ENCODE measurements at regions not wholly inside any gene's neighbourhood (a gene's known extent, or its start where the extent isn't known, plus 50 kb on each side); places are given as distances from the start of the nearest gene placed in this dataset.

DNA sequence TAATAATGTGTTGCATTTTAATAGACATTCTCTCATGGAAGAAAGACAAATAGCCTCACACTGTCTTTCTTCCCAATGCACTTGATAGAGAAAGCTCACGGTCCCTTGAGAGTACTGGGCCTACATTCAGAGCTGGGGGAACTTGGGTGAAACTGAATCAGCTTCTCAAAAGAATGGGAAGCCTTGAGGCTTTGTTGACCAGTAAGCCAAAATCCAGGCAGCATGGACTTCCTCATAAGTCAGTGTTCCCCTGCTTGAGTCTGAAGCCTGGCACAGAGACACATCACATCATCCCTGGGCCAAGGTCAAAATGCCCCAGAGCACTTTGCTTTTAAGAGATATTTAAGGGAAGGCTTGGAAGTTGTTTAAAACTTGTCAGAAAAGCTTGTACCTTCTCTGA is 302.2 kb upstream of the SALL1 start (continued):
- TF ChIP-seq BACH2 (CRISPR knock-in tag; IDR thresholded peaks at IDR 0.05; ENCODE audit: borderline replicate concordance) (no peak), SNAI2 (CRISPR knock-in tag; IDR thresholded peaks at IDR 0.05) (no peak), ISL1 (CRISPR knock-in tag; IDR thresholded peaks at IDR 0.05) (no peak)

DNA sequence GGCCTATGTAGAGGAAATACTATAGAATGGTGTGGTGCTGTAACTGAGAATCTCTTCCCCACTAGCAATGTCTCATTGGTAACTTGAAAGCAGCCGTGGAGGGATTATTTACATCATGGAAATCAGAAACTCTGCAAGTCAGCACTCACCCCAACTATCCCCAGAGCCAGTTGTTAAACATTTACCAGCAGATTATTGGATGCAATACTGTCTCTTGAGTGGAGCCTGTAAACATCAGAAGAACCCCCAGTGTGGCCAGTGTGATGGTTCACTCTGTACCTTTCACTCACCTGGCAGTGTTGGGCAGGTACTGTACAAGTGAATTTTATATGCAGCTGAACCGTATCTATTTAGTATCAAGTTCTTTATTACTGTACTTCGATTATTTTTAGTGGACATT is 299.8 kb upstream of the SALL1 start:
- ATAC-seq = no peak
- TF ChIP-seq ZFP30 (CRISPR knock-in tag; IDR thresholded peaks at IDR 0.05) (no peak), ISL1 (CRISPR knock-in tag; IDR thresholded peaks at IDR 0.05) (no peak), OSR1 (CRISPR knock-in tag; IDR thresholded peaks at IDR 0.05) (no peak), ZC3H10 (CRISPR knock-in tag; IDR thresholded peaks at IDR 0.05) (no peak)

DNA sequence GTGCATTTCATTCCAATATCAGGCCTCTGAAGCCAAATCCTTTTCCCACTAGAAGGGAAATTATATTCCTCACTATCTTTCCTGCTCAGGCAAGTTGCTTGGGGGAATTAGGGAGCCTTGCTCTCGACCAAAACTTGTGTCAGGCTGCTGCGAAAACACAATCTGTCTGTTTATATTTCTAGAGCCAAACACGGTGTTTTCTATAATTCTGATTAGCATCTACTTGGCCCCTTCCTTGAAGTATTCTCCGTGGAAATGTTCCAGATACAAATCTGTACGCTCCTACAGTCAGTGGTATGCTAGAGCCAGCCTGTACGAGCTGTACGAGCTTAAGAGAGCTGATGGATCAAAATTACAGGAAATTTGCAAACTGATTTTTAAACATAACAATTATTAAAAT is 299.3 kb upstream of the SALL1 start:
- ATAC-seq = no peak
- no peak for TF ChIP-seq TOX (CRISPR knock-in tag; IDR thresholded peaks at IDR 0.05; ENCODE audit: borderline replicate concordance)
- TF ChIP-seq ZNF70 (CRISPR knock-in tag; IDR thresholded peaks at IDR 0.05) = no peak
- no peak for TF ChIP-seq ZNF8 (CRISPR knock-in tag; IDR thresholded peaks at IDR 0.05)
- TF ChIP-seq TCF4 (CRISPR knock-in tag; IDR thresholded peaks at IDR 0.05; ENCODE audit: borderline replicate concordance) = no peak
- no peak for TF ChIP-seq ISL1 (CRISPR knock-in tag; IDR thresholded peaks at IDR 0.05)
- TF ChIP-seq ZFP3 (CRISPR knock-in tag; IDR thresholded peaks at IDR 0.05) = no peak
- TF ChIP-seq, protein P1, sequence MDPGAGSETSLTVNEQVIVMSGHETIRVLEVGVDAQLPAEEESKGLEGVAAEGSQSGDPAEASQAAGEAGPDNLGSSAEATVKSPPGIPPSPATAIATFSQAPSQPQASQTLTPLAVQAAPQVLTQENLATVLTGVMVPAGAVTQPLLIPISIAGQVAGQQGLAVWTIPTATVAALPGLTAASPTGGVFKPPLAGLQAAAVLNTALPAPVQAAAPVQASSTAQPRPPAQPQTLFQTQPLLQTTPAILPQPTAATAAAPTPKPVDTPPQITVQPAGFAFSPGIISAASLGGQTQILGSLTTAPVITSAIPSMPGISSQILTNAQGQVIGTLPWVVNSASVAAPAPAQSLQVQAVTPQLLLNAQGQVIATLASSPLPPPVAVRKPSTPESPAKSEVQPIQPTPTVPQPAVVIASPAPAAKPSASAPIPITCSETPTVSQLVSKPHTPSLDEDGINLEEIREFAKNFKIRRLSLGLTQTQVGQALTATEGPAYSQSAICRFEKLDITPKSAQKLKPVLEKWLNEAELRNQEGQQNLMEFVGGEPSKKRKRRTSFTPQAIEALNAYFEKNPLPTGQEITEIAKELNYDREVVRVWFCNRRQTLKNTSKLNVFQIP (CRISPR knock-in tag; IDR thresholded peaks at IDR 0.05; ENCODE audit: borderline replicate concordance, low read depth) = no peak
- TF ChIP-seq, protein P2, sequence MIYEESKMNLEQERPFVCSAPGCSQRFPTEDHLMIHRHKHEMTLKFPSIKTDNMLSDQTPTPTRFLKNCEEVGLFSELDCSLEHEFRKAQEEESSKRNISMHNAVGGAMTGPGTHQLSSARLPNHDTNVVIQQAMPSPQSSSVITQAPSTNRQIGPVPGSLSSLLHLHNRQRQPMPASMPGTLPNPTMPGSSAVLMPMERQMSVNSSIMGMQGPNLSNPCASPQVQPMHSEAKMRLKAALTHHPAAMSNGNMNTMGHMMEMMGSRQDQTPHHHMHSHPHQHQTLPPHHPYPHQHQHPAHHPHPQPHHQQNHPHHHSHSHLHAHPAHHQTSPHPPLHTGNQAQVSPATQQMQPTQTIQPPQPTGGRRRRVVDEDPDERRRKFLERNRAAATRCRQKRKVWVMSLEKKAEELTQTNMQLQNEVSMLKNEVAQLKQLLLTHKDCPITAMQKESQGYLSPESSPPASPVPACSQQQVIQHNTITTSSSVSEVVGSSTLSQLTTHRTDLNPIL (CRISPR knock-in tag; IDR thresholded peaks at IDR 0.05; ENCODE audit: low read depth) = no peak
- TF ChIP-seq ZC3H10 (CRISPR knock-in tag; IDR thresholded peaks at IDR 0.05) = no peak
- TF ChIP-seq RARB (CRISPR knock-in tag; IDR thresholded peaks at IDR 0.05) = no peak
- TF ChIP-seq ZFP30 (CRISPR knock-in tag; IDR thresholded peaks at IDR 0.05) = no peak
- TF ChIP-seq OSR1 (CRISPR knock-in tag; IDR thresholded peaks at IDR 0.05) = no peak
- TF ChIP-seq ESRRG (CRISPR knock-in tag; IDR thresholded peaks at IDR 0.05) = no peak
- TF ChIP-seq, protein P3, sequence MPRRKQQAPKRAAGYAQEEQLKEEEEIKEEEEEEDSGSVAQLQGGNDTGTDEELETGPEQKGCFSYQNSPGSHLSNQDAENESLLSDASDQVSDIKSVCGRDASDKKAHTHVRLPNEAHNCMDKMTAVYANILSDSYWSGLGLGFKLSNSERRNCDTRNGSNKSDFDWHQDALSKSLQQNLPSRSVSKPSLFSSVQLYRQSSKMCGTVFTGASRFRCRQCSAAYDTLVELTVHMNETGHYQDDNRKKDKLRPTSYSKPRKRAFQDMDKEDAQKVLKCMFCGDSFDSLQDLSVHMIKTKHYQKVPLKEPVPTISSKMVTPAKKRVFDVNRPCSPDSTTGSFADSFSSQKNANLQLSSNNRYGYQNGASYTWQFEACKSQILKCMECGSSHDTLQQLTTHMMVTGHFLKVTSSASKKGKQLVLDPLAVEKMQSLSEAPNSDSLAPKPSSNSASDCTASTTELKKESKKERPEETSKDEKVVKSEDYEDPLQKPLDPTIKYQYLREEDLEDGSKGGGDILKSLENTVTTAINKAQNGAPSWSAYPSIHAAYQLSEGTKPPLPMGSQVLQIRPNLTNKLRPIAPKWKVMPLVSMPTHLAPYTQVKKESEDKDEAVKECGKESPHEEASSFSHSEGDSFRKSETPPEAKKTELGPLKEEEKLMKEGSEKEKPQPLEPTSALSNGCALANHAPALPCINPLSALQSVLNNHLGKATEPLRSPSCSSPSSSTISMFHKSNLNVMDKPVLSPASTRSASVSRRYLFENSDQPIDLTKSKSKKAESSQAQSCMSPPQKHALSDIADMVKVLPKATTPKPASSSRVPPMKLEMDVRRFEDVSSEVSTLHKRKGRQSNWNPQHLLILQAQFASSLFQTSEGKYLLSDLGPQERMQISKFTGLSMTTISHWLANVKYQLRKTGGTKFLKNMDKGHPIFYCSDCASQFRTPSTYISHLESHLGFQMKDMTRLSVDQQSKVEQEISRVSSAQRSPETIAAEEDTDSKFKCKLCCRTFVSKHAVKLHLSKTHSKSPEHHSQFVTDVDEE (CRISPR knock-in tag; IDR thresholded peaks at IDR 0.05) = no peak

DNA sequence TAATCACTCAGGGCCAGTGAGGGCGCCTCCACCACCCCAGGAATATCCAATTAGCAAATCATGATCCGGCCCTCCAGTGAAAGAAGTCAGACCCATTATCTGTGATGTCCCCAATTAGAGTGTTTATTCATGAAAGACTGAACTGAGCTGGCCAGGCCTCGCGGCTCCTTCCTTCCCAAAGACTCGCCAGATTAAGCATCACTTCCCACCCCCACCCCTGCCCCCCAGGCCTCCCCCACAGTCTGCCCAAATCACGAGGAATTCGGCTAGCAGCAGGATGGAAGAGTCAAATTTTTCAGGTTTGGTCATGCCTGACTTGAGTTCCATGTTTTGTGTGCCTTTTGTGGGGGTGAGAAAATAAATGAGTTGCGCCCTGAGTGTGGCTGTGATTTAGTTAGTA is 298.4 kb upstream of the SALL1 start:
- ATAC-seq = no peak

More for the DNA sequence above, 298.4 kb upstream of the SALL1 start:
- no peak for TF ChIP-seq ZNF70 (CRISPR knock-in tag; IDR thresholded peaks at IDR 0.05)
- no peak for TF ChIP-seq SNAI2 (CRISPR knock-in tag; IDR thresholded peaks at IDR 0.05)
- TF ChIP-seq ZNF565 (CRISPR knock-in tag; conservative IDR thresholded peaks at IDR 0.05; ENCODE audit: low read depth) = no peak
- no peak for TF ChIP-seq TCF4 (CRISPR knock-in tag; IDR thresholded peaks at IDR 0.05; ENCODE audit: borderline replicate concordance)
- TF ChIP-seq, protein P4, sequence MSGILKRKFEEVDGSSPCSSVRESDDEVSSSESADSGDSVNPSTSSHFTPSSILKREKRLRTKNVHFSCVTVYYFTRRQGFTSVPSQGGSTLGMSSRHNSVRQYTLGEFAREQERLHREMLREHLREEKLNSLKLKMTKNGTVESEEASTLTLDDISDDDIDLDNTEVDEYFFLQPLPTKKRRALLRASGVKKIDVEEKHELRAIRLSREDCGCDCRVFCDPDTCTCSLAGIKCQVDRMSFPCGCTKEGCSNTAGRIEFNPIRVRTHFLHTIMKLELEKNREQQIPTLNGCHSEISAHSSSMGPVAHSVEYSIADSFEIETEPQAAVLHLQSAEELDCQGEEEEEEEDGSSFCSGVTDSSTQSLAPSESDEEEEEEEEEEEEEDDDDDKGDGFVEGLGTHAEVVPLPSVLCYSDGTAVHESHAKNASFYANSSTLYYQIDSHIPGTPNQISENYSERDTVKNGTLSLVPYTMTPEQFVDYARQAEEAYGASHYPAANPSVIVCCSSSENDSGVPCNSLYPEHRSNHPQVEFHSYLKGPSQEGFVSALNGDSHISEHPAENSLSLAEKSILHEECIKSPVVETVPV (CRISPR knock-in tag; IDR thresholded peaks at IDR 0.05) = no peak
- TF ChIP-seq, protein P3 (CRISPR knock-in tag; IDR thresholded peaks at IDR 0.05) = no peak
- TF ChIP-seq, protein P5, sequence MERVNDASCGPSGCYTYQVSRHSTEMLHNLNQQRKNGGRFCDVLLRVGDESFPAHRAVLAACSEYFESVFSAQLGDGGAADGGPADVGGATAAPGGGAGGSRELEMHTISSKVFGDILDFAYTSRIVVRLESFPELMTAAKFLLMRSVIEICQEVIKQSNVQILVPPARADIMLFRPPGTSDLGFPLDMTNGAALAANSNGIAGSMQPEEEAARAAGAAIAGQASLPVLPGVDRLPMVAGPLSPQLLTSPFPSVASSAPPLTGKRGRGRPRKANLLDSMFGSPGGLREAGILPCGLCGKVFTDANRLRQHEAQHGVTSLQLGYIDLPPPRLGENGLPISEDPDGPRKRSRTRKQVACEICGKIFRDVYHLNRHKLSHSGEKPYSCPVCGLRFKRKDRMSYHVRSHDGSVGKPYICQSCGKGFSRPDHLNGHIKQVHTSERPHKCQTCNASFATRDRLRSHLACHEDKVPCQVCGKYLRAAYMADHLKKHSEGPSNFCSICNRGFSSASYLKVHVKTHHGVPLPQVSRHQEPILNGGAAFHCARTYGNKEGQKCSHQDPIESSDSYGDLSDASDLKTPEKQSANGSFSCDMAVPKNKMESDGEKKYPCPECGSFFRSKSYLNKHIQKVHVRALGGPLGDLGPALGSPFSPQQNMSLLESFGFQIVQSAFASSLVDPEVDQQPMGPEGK (CRISPR knock-in tag; IDR thresholded peaks at IDR 0.05; ENCODE audit: borderline replicate concordance) = no peak
- no peak for TF ChIP-seq PPARA (CRISPR knock-in tag; IDR thresholded peaks at IDR 0.05; ENCODE audit: borderline replicate concordance)
- no peak for TF ChIP-seq ESRRG (CRISPR knock-in tag; IDR thresholded peaks at IDR 0.05)
- TF ChIP-seq ZFP30 (CRISPR knock-in tag; IDR thresholded peaks at IDR 0.05) = no peak
- no peak for TF ChIP-seq GLIS3 (CRISPR knock-in tag; IDR thresholded peaks at IDR 0.05)
- no peak for TF ChIP-seq RARB (CRISPR knock-in tag; IDR thresholded peaks at IDR 0.05)
- TF ChIP-seq, protein P2 (CRISPR knock-in tag; IDR thresholded peaks at IDR 0.05; ENCODE audit: low read depth) = no peak
- no peak for TF ChIP-seq TOX (CRISPR knock-in tag; IDR thresholded peaks at IDR 0.05; ENCODE audit: borderline replicate concordance)
- TF ChIP-seq ARNTL (CRISPR knock-in tag; IDR thresholded peaks at IDR 0.05; ENCODE audit: borderline replicate concordance, low read depth) = no peak
